ENCODE measurements at regions not wholly inside any gene's neighbourhood (a gene's known extent, or its start where the extent isn't known, plus 50 kb on each side); places are given as distances from the start of the nearest gene placed in this dataset.

DNA sequence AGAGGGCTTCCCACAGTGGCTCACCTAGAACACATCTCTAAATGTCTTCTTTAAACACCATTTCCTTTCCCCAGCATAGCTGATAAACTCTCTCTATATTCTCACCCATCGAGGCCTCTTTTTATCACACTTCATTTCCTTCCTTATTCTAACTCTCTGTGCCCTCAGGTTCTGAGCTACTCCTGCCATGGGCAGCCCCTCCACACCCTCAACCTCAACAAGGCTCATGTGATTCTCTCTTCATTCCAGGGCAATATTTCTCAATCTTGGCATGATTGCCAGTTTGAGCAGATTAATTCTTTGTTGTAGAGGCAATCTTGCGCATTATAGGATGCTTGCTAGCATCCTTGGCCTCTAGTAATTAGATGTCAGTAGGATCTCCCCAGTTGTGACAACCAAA lies 999.1 kb downstream of the TSN start:
- TF ChIP-seq, protein P1, sequence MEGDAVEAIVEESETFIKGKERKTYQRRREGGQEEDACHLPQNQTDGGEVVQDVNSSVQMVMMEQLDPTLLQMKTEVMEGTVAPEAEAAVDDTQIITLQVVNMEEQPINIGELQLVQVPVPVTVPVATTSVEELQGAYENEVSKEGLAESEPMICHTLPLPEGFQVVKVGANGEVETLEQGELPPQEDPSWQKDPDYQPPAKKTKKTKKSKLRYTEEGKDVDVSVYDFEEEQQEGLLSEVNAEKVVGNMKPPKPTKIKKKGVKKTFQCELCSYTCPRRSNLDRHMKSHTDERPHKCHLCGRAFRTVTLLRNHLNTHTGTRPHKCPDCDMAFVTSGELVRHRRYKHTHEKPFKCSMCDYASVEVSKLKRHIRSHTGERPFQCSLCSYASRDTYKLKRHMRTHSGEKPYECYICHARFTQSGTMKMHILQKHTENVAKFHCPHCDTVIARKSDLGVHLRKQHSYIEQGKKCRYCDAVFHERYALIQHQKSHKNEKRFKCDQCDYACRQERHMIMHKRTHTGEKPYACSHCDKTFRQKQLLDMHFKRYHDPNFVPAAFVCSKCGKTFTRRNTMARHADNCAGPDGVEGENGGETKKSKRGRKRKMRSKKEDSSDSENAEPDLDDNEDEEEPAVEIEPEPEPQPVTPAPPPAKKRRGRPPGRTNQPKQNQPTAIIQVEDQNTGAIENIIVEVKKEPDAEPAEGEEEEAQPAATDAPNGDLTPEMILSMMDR (IDR thresholded peaks at IDR 0.05) = no peak

DNA sequence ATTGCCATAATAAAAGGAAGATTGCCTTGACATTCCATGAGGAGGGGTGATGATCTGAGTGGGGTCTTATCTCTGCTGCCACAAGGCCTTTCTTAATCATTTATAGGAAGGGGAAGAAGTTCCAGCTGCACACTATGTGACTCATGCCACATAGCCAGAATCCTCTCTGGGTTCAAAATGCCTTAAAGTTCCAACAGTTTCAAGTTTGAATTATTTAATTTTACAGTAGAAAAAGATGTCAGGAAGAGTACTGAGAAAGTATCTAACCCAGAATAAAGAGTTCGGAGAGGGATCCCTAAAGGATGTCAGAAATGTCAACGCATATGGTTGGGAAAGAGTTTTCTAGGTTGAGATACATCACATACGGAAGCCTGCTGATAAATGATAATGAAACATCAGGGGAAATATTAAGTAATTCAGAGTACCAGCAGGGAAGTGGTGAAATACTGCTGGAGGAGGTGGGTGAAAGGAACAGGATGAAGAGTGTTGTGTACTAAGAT lies 999.9 kb downstream of the TSN start:
- WGBS (ENCODE audit: insufficient coverage) = 52% methylated on average over 3 of the region's 3 CpGs
- peak overlapping the region in 4 of 7 donors; percentile 4 to 67 (median 62) for H3K27ac Mint-ChIP-seq
- no peaks in the 10 kb centered on the region for H3K36me3 Mint-ChIP-seq
- Histone ChIP-seq H3K4me2 (replicated peaks; ENCODE audit: extremely low read depth, low read length, poor library complexity, severe bottlenecking) (no peak overlapping the region), H3K4me3 (replicated peaks in 1 of 3; ENCODE audit: low read depth in 2 of 3, low read length in 3 of 3) (no peak overlapping the region), H3K9me3 (replicated peaks in 1 of 2; ENCODE audit: control insufficient read depth in 1 of 2, insufficient read depth in 1 of 2, low read length in 2 of 2) (no peaks in the 10 kb centered on the region), H3K9ac (ENCODE audit: insufficient read depth, low read length, poor library complexity, severe bottlenecking) (no peak overlapping the region), H4K20me1 (ENCODE audit: insufficient read depth, low read length) (no peaks in the 10 kb centered on the region), H3K27me3 (ENCODE audit: control insufficient read depth in 2 of 2, insufficient read depth in 2 of 2, low read length in 2 of 2) (no peaks in the 10 kb centered on the region), H3K36me3 (replicated peaks in 1 of 2; ENCODE audit: control insufficient read depth in 1 of 2, insufficient read depth in 2 of 2, low read length in 2 of 2) (no peaks in the 10 kb centered on the region), H3K27ac (ENCODE audit: low read depth in 1 of 2, low read length in 2 of 2) (peak overlapping the region in 1 of 2 donors; percentile 8), H3K4me1 (ENCODE audit: control insufficient read depth in 1 of 2, insufficient read depth in 2 of 2, low read length in 2 of 2) (peaks cover 6 to 23% of the 10 kb centered on the region in 2 donors), H2AFZ (ENCODE audit: insufficient read depth, low read depth, low read length, poor library complexity, severe bottlenecking) (no peak overlapping the region), H3K79me2 (ENCODE audit: insufficient read depth, low read length) (no peaks in the 10 kb centered on the region)
- H3K9me3 Mint-ChIP-seq = peaks cover 0 to 6% (median 2%) of the 10 kb centered on the region in 7 donors
- DNase-seq = peak in 1 of 3 donors; percentile 22
- H3K27me3 Mint-ChIP-seq (ENCODE audit: low read depth in 3 of 3) = no peaks in the 10 kb centered on the region
- H3K4me1 Mint-ChIP-seq = peaks cover 31% of the 10 kb centered on the region
- H3K4me3 Mint-ChIP-seq = peak overlapping the region in 1 of 2 donors; percentile 23
- intact Hi-C loops (cut with micrococcal nuclease) = no loop called here
- TF ChIP-seq, protein P1 (IDR thresholded peaks at IDR 0.05) = no peak

More for the DNA sequence above, 999.1 kb downstream of the TSN start:
- no peaks in the 10 kb centered on the region for H3K36me3 Mint-ChIP-seq
- no peaks in the 10 kb centered on the region for H3K9me3 ChIP-seq (replicated peaks in 1 of 2; ENCODE audit: control insufficient read depth in 1 of 2, insufficient read depth in 1 of 2, low read length in 2 of 2)
- H3K9me3 Mint-ChIP-seq = peaks cover 0 to 6% (median 2%) of the 10 kb centered on the region in 7 donors
- peak in 1 of 3 donors; percentile 7 for DNase-seq
- H2AFZ ChIP-seq (ENCODE audit: insufficient read depth, low read depth, low read length, poor library complexity, severe bottlenecking) = no peak overlapping the region
- peak overlapping the region in 5 of 7 donors; percentile 4 to 61 (median 54) for H3K27ac Mint-ChIP-seq
- no peaks in the 10 kb centered on the region for H3K36me3 ChIP-seq (replicated peaks in 1 of 2; ENCODE audit: control insufficient read depth in 1 of 2, insufficient read depth in 2 of 2, low read length in 2 of 2)
- H3K4me2 ChIP-seq (replicated peaks; ENCODE audit: extremely low read depth, low read length, poor library complexity, severe bottlenecking) = no peak overlapping the region
- H3K27me3 ChIP-seq (ENCODE audit: control insufficient read depth in 2 of 2, insufficient read depth in 2 of 2, low read length in 2 of 2) = no peaks in the 10 kb centered on the region
- no peaks in the 10 kb centered on the region for H3K27me3 Mint-ChIP-seq (ENCODE audit: low read depth in 3 of 3)
- no peaks in the 10 kb centered on the region for H3K79me2 ChIP-seq (ENCODE audit: insufficient read depth, low read length)
- H3K4me1 Mint-ChIP-seq = peaks cover 31% of the 10 kb centered on the region
- H4K20me1 ChIP-seq (ENCODE audit: insufficient read depth, low read length) = no peaks in the 10 kb centered on the region
- H3K4me3 Mint-ChIP-seq = no peak overlapping the region
- intact Hi-C loops (cut with micrococcal nuclease) = no loop called here
- 8% methylated on average over 1 of the region's 2 CpGs for WGBS (ENCODE audit: insufficient coverage)
- H3K4me1 ChIP-seq (ENCODE audit: control insufficient read depth in 1 of 2, insufficient read depth in 2 of 2, low read length in 2 of 2) = peaks cover 6 to 23% of the 10 kb centered on the region in 2 donors
- no peak overlapping the region for H3K4me3 ChIP-seq (replicated peaks in 1 of 3; ENCODE audit: low read depth in 2 of 3, low read length in 3 of 3)
- H3K27ac ChIP-seq (ENCODE audit: low read depth in 1 of 2, low read length in 2 of 2) = peak overlapping the region in 1 of 2 donors; percentile 8
- H3K9ac ChIP-seq (ENCODE audit: insufficient read depth, low read length, poor library complexity, severe bottlenecking) = no peak overlapping the region
